Right atrium auricular region (tissue), 2 donors: ENCODE measurements at regions not wholly inside any gene's neighbourhood (a gene's known extent, or its start where the extent isn't known, plus 50 kb on each side); places are given as distances from the start of the nearest gene placed in this dataset.
"Not testable (repeated sequence)": the region's sequence is repeated elsewhere in the genome, so short reads cannot be mapped to it uniquely, and the experiment has no call there.

Experiments
- DNase-seq: peaks from one replicate; pipeline ENCODE4 v3.0.0-alpha.2; 2019; ENCODE audit warnings: low spot score
- H3K27ac ChIP-seq, 2 donors: fragments of 200-600 bp; sonication (generic); 1 replicate in 1 of 2; 2 replicates in 1 of 2; pipeline ENCODE4 v1.5.1; 2016 to 2019
- H3K27me3 ChIP-seq, 2 donors: fragments of 200-600 bp; sonication (generic); one replicate each; pipeline versions ENCODE4 v1.5.1 to v1.6.0; 2017 to 2019
- H3K36me3 ChIP-seq: fragments of 200-600 bp; sonication (generic); one replicate; pipeline ENCODE4 v1.5.1; 2016
- H3K4me1 ChIP-seq, 2 donors: fragments of 200-600 bp; sonication (generic); one replicate each; pipeline versions ENCODE4 v1.5.1 to v1.6.0; 2017 to 2019
- H3K4me3 ChIP-seq, 2 donors: fragments of 200-600 bp; sonication (generic); 1 replicate in 1 of 2; 2 replicates in 1 of 2; pipeline ENCODE4 v1.5.1; 2017 to 2019; ENCODE audit warnings: mild to moderate bottlenecking in 1 of 2, moderate library complexity in 1 of 2
- H3K9me3 ChIP-seq, 2 donors: fragments of 200-600 bp; sonication (generic); one replicate each; pipeline ENCODE4 v1.5.1; 2019
- CTCF ChIP-seq, 2 donors: fragments of 200-600 bp; sonication (generic); IDR thresholded peaks; one replicate each; pipeline ENCODE4 v1.5.1; 2019; ENCODE audit warnings: antibody characterized with exemption in 2 of 2

- H3K27me3 ChIP-seq: no peaks in the 10 kb centered on the region
- H3K27ac ChIP-seq: no peak overlapping the region
- TF ChIP-seq CTCF (IDR thresholded peaks at IDR 0.05): no peak
- no peaks in the 10 kb centered on the region for H3K36me3 ChIP-seq
- no peak overlapping the region for H3K4me3 ChIP-seq
- DNase-seq: no peak
- H3K4me1 ChIP-seq: no peaks in the 10 kb centered on the region
- no peaks in the 10 kb centered on the region for H3K9me3 ChIP-seq
Measured at GRCh38 chr18:68387246-68387645, 327.7 kb downstream of the TMX3 start.

GRCh38 chr18:68383979-68384378 is 330.9 kb downstream of the TMX3 start:
- H3K4me3 ChIP-seq, H3K27me3 ChIP-seq: not testable (repeated sequence)

GRCh38 chr18:68376926-68377325 is 338.0 kb downstream of the TMX3 start:
- Histone ChIP-seq H3K9me3 (no peaks in the 10 kb centered on the region), H3K27ac (no peak overlapping the region), H3K4me1 (no peaks in the 10 kb centered on the region), H3K36me3 (no peaks in the 10 kb centered on the region), H3K27me3 (no peaks in the 10 kb centered on the region), H3K4me3 (no peak overlapping the region)
- no peak for TF ChIP-seq CTCF (IDR thresholded peaks at IDR 0.05)
- no peak for DNase-seq

More at GRCh38 chr18:68383979-68384378, 330.9 kb downstream of the TMX3 start:
- not testable (repeated sequence) for H3K9me3 ChIP-seq, DNase-seq, H3K4me1 ChIP-seq, H3K36me3 ChIP-seq, H3K27ac ChIP-seq

GRCh38 chr18:68362907-68363306 is 352.0 kb downstream of the TMX3 start:
- no peak overlapping the region for H3K4me3 ChIP-seq
- TF ChIP-seq CTCF (IDR thresholded peaks at IDR 0.05): no peak
- H3K27ac ChIP-seq: no peak overlapping the region
- no peaks in the 10 kb centered on the region for H3K36me3 ChIP-seq
- no peaks in the 10 kb centered on the region for H3K27me3 ChIP-seq
- H3K9me3 ChIP-seq: no peaks in the 10 kb centered on the region
- no peak for DNase-seq
- no peaks in the 10 kb centered on the region for H3K4me1 ChIP-seq

- Histone ChIP-seq H3K4me3 (no peak overlapping the region), H3K27ac (no peak overlapping the region), H3K36me3 (no peaks in the 10 kb centered on the region), H3K9me3 (peaks cover 0 to 14% of the 10 kb centered on the region in 2 donors), H3K4me1 (no peaks in the 10 kb centered on the region), H3K27me3 (no peaks in the 10 kb centered on the region)
- no peak for TF ChIP-seq CTCF (IDR thresholded peaks at IDR 0.05)
- DNase-seq: no peak
Measured at GRCh38 chr18:68355637-68356036, 359.3 kb downstream of the TMX3 start.

GRCh38 chr18:68354176-68354575 is 360.7 kb downstream of the TMX3 start:
- no peaks in the 10 kb centered on the region for H3K27me3 ChIP-seq
- no peaks in the 10 kb centered on the region for H3K4me1 ChIP-seq
- no peak overlapping the region for H3K27ac ChIP-seq
- H3K4me3 ChIP-seq: no peak overlapping the region
- no peak for TF ChIP-seq CTCF (IDR thresholded peaks at IDR 0.05)
- H3K9me3 ChIP-seq: peaks cover 0 to 14% of the 10 kb centered on the region in 2 donors
- H3K36me3 ChIP-seq: no peaks in the 10 kb centered on the region
- DNase-seq: no peak
